ENCODE measurements at regions not wholly inside any gene's neighbourhood (a gene's known extent, or its start where the extent isn't known, plus 50 kb on each side); places are given as distances from the start of the nearest gene placed in this dataset.
"Not testable (repeated sequence)": the region's sequence is repeated elsewhere in the genome, so short reads cannot be mapped to it uniquely, and the experiment has no call there.

DNA sequence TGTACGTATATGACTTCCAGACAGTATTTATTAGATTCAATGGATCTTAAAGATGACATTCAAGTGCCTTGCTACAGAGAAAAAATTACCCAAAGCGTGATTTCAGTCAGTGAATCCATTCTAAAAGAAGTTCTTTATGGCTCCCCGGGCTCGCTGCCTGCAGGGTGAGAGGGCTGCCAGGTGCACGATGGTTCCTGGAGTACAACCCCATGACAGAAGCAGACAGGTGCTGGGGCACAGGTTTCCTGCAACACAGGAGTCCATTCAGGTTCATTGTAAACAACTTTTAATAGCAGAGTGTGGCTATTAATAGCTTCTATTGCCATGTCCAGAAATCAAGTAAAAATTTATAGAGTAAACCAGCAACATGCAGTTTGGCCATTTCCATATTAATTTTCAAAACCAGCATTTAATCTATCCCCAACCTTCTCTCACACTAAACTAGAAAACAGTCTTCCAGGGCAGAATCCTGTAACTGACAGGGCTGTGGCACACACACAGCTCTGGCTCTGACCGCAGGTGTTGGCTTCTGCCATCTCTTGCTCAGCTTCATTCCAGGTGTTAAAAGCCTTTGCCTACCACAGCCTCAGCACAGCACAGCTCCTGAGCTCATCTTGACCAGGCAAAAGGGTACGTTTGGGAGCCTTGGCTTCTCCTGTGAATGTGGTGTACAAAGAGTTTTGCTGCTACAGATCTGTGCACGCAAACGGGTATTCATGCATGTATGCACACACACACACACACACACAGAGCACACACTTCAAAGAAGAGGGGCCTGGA, 185.9 kb downstream of the MEX3B start:
- DNase-seq: no peak

DNA sequence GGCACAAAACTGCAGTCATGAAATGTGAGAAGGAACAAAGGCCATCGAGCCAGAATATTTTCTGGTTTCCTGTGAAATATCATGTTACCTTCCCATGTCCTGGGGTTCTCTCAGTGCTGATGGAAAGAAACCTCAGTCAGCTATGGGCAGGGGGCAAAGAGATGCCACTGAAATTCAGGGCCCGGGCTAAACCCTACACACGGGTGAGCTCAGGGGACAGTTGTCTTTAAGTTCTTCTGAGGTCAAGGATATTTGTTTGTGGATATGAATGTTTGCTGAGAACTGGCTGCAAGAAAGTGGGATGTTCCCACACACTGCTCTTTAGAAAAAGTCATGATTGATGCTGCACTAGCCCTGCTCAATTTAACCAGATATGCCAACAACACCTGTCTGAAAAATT, 187.2 kb downstream of the MEX3B start:
- DNase-seq: no peak

DNA sequence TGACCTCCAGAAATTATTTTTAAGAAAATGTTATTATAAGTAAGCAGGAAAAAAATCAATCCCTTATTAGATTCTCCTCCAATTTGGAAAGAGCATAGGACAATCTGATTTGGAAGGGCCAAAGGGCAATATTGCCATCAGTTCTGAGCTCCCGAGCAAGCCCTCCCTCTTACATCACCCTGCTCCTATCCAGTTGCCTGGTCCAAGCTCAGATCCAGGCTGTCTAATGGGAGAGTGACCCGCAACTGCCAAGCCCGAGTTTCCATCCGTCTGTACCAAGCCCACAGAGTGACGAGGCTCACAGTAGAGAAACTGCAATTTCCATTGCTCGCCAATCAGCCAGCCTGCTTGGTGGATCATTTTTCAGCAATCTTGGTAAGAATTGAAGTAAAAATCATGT, 187.7 kb downstream of the MEX3B start:
- DNase-seq: peak; percentile 38

DNA sequence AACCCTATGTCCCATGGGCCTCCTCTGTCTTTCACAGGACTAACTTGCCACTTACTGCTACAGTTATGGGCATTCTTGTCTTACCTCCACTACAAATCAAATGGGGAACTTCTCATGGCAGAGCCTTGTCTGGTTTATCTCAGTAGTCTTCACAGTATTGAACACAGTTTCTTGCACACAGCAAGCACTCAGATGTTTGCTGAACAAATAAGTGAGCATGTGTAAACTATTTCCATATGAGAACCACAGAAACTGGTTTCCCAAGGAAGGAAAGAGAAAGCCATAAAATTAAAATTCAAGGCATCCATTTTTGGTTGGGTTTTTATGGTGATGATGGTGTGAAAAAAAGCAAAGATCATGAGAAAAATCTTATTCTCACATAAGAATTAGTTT, 189.2 kb downstream of the MEX3B start:
- no peak for DNase-seq

DNA sequence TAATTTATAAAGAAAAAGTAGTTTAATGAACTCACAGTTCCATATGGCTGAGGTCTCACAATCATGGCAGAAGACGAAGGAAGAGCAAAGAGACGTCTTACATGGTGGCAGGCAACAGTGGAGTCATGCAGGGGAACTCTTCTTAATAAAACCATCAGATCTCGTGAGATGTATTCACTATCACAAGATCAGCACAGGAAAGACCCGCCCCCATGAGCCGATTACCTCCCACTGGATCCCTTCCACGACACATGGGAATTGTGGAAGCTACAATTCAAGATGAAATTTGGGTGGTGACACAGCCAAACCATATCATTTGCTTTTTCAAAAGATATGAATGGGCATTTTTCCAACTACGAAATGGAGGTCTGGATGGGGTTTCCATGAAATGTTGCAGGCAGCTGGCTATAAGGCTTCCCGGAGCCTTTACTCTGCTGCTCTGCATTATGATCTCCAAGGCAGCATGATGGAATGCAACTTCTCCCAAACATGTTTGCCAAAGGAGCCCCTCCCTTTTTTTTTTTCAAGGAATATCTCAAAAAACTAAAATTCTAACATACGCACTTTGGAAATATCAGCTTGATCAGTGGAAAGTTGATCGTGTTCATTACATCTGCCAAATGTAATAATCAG, 189.7 kb downstream of the MEX3B start:
- DNase-seq: no peak

DNA sequence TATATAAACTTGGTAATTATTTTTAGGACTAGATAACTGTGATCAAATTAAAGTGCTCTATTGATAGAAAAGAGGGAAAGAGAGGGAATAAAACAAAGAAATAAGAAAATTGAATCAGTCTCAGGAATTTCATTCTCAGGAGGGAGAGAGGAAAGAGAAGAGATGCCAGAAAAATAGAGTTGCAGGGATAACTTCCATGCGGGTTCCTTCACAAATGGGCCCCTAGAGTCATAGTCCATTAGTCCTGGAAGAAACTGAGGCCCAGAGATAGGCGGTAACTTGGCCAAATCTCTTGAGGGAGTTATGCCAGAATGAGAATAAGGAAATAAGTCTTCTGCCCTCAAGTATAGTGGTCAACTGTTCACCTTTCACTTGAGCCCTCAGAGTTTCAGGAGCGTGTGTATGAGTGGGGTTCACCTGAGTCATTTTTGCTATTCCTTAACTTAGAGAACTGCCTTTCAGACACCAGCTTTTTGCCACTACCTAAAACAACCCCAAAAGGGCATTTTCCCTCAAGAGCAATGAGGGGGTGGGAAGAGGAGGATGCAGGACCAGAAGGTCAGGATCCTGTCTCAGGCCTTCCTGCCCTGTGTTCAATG, 192.6 kb downstream of the MEX3B start:
- no peak for DNase-seq

DNA sequence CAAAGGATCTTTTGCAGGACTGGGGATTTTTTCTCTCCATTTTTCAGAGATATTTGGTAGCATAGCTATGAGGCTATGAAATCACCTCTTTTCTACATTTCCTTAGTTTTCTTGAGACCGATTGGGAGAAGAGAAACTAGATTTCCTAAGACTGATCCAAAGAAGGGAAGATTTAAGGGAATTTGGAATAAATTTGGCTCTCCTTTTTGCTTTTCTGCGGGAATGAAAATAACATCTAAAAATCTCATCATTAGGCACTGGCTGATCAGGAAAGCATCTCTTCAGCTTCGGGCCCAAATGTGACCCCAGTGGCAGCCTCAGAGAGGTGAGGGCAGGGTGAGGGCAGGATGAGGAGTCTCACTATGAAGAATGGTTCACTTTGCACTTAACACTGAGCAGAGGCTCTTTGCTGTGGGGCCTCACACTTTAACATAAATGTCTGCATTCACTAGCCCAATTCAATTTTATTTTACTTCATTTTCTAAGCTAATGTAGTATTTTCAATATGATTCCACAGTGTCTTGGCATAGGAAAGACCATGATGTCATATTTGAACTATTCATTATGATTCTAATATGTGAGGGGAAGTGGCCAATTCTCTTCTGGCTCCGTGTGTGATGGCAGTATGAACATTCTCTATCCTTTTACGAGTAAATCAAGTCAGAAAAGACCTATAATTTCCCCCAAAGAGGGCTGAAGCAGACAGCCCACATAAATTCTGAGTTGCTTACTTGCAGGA, 193.2 kb downstream of the MEX3B start:
- peak; percentile 53 for DNase-seq

DNA sequence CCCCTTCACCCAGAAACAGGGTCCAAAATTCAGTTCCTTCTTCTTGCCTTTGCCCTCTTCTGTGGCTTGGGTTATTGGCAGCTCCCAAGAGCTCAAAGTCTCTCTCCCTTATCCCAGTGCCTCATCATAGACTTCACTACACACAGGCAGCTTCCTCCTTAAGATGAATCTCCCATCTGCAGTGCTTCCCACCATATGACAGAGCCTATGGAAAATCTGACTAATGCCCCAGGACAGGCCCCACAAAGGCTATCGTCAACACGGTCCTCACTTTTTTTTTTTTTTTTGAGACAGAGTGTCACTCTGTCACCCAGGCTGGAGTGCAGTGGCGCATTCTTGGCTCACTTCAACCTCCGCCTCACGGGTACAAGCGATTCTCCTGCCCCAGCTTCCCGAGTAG, 194.1 kb downstream of the MEX3B start:
- DNase-seq: no peak

DNA sequence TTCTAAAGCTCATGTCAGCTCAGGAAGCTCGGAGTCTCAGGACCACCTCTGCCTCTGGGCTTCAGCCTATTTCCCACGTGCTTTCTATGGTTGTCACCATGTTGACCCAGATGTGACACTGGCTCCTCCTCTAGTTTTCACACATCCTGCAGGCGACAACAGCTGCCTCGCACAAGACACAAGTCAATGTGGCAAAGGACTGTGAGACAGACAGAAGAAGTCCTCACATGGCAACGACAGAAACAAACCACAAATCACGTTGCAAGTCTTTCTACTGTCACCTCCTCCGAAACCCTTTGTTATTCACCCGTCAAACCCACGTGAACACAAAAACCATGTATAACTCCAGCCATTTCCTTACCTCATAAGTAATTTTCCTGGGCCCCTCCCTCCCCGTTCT, 194.5 kb downstream of the MEX3B start:
- no peak for DNase-seq

DNA sequence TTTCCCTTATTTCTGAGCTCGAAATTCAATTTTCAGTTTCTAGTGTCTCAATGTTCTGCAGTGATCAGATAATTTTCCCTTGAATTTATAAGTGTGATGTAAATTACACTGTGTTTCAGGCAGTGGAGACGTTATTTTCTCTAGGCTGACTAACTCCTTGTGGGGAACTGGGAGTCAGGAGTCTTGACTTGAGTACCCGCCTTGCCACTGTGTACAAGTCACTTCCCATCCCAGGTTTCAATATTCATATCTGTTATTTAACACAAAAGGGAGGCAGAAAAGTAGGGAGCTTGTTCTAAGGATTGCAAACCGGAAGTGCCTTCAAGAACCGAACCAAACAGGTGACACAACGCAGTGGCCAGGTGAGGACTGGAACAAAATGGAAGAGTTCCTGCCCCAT, 196.5 kb downstream of the MEX3B start:
- DNase-seq: no peak

DNA sequence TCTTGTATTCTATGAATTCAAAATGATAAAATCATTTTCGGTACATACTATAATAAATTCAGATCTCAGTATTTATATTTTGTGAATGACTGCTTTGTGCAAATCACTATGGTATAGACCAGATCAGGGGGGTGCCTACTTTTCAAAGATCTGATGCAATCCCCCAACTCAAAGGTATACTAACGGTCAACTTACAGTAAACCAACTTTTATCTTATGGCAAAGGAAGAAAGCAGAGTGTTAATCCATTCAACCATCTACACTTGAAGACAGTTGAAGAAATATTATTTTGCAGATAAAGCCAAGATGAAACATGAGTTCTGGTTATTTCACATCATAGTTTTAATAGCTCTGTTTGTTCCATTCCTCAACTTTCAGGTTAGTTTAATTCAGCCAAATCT, 197.1 kb downstream of the MEX3B start:
- no peak for DNase-seq

DNA sequence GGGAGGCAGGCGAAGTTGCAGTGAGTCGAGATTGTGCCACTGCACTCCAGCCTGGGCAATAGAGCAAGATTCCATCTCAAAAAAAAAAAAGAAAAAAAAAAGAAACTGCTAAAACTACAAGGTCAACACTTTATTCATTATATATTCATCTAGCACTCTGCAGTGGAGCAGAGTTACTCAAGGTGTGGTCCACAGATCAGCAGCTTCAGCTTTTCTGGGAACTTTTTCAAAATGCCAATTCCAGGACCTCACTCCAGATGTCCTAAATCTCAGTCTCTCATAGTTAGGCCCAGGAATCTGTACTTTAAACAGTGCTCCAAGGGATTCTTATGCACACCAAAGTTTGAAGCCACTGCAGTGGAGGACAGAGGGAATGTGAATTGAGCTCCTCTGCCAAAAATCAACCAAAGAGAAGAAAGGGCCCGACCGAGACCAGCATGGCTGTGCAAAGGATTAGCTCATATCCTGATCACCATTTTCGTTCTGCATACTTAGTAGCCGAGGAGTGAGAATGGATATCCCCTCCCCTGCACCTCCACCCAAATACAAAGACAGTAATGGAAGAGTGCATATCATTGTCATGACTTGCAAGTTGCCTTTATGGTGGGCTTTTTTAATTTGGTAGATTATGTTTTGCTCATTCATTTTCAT, 201.9 kb downstream of the MEX3B start:
- no peak for DNase-seq

DNA sequence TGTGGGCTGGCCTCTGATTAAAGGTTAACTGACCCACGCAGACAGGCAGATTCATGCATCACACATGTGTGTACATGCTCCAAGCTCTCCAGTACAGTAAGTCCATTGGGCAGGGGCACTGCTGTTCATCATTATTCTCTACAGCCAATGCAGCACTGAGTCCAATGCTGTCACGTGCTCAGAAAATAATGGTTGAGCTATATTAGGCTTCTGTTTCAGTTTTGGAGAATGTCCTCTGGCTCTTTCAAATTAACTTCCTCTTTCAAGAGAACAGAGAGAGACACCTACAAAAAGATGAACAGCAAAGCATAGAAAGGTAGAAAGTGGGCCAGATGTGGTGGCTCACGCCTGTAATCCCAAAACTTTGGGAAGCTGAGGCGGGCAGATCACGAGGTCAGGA, 202.6 kb downstream of the MEX3B start:
- no peak for DNase-seq

DNA sequence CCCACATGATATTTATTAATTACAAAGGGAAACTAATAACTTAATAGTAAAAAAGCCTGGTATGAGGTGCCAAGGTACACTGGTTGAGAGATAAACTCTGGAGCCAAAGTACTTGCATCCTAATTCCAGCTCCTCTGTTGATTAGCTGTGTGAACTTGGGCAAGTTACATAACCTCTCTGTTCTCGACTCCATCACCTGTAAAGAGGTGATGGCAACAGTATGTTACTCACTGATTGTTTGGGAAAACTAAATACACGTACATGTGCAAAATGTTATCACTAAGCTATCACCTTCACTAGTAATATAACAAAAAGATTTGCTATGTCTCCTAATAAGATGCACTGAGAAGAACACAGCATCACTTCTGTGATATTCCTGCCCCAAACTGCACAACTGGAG, 206.4 kb downstream of the MEX3B start:
- DNase-seq: no peak

DNA sequence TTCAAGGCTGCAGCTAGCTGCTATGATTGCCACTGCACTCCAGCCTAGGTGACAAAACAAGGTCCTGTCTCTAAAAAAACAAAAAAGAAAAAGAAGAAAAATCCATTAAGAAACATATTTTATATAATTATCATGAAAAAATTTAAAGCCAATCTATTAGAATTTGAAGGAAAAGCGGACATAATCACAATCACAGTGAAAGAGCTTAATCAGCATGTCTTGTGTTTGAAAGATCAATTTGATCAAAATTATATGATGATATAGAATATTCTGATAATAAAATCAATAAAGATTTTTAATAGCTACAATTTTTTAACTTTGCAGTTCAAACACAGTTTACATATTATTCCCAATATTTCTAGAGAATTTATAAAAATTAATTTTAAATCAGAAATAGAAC, 210.1 kb downstream of the MEX3B start:
- DNase-seq: no peak

DNA sequence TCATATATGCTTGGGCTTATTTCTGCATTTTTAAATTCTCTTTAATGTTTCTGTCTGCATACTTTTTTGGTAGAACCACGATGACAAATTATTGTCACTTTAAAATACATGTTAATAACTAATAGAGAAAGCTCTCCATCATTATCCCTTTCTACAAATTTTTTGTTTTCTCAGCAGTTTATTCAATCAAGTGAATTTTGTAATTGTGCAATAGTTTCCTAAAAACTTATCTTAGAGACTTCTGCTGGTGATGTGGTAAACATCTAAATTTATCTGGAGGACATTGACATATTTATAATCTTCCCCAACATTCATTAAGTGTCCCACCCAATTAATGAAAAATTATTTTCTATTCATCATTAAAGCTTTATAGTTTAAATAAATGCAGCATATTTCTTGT, 215.3 kb downstream of the MEX3B start:
- no peak for DNase-seq

DNA sequence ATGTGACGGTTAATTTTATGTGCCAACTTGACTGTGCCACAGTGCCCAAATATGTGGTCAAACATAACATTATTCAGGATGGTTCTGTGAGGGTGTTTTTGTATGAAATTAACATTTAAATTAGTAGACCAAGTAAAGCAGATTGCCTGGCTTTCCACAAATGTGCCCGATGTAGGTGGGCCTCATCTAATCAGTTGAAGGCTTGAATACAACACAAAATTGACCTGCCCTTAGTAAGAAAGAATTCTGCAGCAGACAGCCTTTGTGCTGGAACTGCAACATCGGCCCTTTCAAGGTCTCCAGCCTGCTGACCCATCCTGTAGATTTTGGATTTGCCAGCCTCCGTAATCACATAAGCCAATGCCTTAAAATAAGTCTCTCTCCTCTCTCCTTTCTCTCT, 215.9 kb downstream of the MEX3B start:
- DNase-seq: no peak

DNA sequence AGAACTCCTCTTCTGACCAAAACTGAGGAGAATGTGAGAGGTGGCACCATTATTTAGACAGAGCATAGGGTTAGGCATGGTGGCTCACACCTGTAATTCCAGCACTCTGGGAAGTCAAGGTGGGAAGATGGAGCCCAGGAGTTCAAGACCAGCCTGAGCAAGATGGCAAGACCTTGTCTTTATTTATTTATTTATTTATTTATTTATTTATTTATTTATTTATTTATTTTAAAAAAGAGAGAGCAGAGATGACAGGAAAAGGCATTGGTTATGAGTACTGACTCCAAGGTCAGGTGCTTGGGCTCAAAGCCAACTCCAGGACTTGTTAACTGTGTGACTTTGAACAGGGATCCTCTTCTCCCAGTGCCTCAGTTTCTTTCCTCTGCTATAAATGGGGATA, 217.7 kb downstream of the MEX3B start:
- no peak for DNase-seq

DNA sequence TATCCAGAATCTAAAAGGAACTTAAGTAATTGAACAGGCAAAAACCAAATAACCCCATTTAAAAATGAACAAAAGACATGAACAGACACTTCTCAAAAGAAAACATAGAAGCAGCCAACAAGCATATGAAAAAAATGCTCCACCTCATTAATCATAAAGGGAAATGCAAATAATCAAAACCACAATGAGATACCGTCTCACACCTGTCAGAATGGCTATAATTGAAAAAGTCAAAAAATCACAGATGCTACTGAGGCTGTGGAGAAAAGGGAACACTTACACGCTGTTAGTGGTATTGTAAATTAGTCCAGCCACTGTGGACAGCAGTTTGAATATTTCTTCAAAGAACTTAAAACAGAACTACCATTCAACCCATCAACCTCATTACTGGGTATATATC, 220.7 kb downstream of the MEX3B start:
- no peak for DNase-seq

DNA sequence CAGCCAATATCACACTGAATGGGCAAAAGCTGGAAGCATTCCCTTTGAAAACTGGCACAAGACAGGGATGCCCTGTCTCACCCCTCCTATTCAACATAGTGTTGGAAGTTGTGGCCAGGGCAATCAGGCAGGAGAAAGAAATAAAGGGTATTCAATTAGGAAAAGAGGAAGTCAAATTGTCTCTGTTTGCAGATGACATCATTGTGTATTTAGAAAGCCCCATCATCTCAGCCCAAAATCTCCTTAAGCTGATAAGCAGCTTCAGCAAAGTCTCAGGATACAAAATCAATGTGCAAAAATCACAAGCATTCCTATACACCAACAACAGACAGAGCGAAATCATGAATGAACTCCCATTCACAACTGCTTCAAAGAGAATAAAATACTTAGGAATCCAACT, 223.2 kb downstream of the MEX3B start:
- not testable (repeated sequence) for DNase-seq

DNA sequence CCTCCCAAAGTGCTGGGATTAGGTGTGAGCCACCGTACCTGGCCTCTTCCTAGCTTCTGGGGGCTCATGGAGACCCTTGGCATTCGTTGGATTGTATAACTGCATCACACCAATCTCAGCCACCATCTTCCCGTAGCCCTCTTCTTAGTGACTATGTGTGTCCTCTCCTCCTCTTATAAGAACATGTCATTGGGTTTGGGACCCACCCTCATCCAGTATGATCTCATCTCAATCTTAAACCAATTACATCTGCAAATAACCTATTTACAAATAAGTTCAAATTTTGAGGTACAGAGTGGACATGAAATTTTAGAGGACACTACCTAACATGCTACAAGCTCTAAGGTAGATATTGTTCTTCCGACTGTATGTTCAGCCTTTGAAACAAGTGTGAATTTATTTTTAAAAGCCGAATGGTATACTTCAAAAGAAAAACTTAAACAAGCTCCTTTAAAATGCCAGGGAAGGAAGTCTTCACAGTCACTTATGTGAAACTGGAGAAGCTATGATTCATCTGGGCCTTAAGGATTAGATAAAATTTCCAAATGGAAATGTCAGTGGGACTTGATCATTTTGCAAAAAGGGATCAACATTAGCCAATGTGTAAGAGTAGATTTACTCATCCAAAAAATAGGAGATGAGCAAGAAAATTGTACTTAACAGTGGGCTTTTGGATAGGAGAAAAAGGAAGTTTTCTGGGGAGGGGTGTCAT, 225.7 kb downstream of the MEX3B start:
- no peak for DNase-seq

DNA sequence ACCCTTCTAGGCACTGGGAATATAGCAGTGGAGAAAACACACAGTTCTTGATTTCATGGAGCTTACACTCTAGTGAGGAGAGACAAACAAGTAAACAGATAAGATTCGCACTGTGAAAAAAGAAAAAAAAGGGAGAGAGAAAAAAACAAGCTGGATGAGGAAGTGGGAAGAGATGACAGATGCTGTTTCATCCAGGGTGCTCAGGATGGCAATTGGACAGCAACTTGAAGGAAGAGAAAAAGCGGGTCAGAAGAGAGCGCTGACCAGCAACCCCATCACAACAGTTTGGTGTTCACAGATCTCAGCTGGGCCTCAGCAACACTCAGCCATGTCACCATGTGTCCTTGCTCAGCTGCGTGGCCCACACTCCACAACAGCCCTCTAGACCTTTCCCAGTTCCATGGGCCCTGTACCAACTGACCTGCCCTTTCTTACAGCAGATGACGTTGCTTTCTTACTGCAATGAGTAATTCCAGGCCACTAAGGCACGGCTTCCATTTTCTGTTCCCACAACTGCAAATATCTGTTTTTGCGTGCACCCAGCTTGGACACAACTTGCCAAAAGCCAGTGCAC, 230.8 kb downstream of the MEX3B start:
- DNase-seq: no peak

Data from right hindlimb (tissue), 1 donor.